D721Med (cell line): ENCODE measurements at regions not wholly inside any gene's neighbourhood (a gene's known extent, or its start where the extent isn't known, plus 50 kb on each side); places are given as distances from the start of the nearest gene placed in this dataset.

Source experiments
- DNase-seq: peaks from one replicate; pipeline ENCODE4 v3.0.0; 2011; ENCODE audit warnings: low spot score; ENCODE audit not compliant: insufficient read length
- FAIRE-seq: peaks from 2 replicates; lab custom pipeline; 2011; peaks lifted over from hg19 to GRCh38; lab: Jason Lieb, UNC
- TF ChIP-seq, protein P1 (sequence below): IDR thresholded peaks from 2 replicates; pipeline ENCODE4 v1.5.1; 2012; ENCODE audit warnings: mild to moderate bottlenecking, control low read depth; ENCODE audit not compliant: insufficient read depth; ENCODE audit errors: missing control alignments

GRCh38 chr5:165720901-165721300 is 2215.5 kb downstream of the MAT2B start:
- TF ChIP-seq, protein P1, sequence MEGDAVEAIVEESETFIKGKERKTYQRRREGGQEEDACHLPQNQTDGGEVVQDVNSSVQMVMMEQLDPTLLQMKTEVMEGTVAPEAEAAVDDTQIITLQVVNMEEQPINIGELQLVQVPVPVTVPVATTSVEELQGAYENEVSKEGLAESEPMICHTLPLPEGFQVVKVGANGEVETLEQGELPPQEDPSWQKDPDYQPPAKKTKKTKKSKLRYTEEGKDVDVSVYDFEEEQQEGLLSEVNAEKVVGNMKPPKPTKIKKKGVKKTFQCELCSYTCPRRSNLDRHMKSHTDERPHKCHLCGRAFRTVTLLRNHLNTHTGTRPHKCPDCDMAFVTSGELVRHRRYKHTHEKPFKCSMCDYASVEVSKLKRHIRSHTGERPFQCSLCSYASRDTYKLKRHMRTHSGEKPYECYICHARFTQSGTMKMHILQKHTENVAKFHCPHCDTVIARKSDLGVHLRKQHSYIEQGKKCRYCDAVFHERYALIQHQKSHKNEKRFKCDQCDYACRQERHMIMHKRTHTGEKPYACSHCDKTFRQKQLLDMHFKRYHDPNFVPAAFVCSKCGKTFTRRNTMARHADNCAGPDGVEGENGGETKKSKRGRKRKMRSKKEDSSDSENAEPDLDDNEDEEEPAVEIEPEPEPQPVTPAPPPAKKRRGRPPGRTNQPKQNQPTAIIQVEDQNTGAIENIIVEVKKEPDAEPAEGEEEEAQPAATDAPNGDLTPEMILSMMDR, result no peak
- FAIRE-seq (no peak), DNase-seq (no peak)

DNA sequence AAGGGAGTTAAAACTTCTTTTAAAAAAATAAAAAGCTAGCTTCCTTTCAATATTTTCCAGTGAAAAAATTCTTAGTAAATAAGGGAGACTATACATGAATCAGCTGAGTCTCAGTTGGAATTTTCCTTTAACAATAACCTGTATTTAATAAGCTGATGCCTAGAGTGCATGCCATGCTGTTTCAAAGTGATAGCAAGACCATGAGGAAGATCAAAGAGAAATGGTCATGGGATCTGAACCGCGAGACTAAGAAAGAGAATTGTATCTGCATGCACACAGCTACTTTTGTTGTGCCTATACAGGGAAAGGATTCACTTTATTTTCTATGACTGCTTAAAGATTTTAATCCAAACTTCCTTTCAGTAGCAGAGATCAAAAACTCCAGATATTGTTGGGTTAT is 2217.0 kb downstream of the MAT2B start:
- no peak for FAIRE-seq
- DNase-seq, result no peak
- TF ChIP-seq, protein P1, result no peak

GRCh38 chr5:165723931-165724330 is 2218.5 kb downstream of the MAT2B start:
- DNase-seq, result no peak
- TF ChIP-seq, protein P1, result no peak
- FAIRE-seq, result no peak

GRCh38 chr5:165728425-165728824 is 2223.0 kb downstream of the MAT2B start:
- TF ChIP-seq, protein P1, result no peak
- FAIRE-seq (no peak), DNase-seq (no peak)

DNA sequence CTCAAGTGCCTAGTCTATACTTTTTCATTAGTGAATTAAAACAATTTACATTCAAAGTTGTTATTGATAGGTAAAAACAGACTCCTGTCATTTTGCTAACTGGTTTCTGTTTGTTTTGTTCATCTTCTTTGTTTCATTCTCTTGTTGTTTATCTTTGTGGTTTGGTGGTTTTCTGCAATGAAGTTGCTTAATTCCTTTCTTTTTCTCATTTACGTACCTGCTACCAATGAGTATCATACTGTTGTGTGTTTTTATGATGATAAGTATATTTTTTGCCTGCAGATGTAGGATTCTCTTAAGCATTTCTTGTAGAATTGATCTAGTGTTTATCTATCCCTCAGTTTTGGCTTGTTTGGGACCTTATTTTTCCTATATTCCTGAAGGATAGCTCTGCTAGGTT is 2230.0 kb downstream of the MAT2B start:
- DNase-seq (no peak), FAIRE-seq (no peak)
- TF ChIP-seq, protein P1, result no peak

DNA sequence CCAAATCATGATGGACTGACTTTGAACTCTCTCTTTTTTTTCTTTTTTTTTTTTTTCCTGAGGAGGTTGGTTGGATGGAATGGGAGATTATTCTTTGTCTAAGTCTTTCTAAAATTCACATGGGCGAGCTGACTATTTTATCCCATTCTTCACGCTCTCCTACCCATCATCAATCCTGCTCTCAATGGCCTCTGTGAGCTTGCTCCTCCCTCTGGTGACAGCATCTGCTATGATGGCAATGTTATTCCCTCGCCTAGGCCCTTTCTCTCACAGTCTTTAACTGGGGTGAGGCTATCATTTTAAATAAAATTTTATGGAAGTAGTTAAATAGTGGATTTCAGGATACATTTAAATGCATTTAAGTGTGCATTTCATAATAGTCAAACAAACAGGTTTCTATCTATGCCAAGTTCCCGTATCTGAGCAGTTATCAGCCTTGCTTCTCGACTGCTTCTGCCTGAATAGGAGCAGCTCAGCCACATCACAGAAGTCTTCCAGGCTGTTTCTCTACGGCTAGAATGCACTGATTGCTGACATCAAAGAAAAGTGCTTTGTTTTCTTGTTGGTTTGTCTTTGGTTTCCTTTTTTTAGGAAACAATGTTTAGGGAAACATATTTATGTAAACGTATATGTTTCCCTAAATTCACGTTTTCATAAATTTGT is 2233.8 kb downstream of the MAT2B start:
- TF ChIP-seq, protein P1, result no peak
- no peak for DNase-seq
- no peak for FAIRE-seq

- DNase-seq (no peak), FAIRE-seq (no peak)
- TF ChIP-seq, protein P1, result no peak
These were observed 2252.4 kb downstream of the MAT2B start for GRCh38 chr5:165757791-165758190.
